Peyer's patch (tissue), 4 donors: ENCODE measurements at regions not wholly inside any gene's neighbourhood (a gene's known extent, or its start where the extent isn't known, plus 50 kb on each side); places are given as distances from the start of the nearest gene placed in this dataset.

Experiments used
- CTCF ChIP-seq, 6 experiments: fragments of 450-650 bp in 4 of 6; fragments of 200-600 bp in 2 of 6; sonication (generic) in 1 of 6; IDR thresholded peaks; one replicate each; pipeline ENCODE4 v1.5.1; 2017 to 2019; ENCODE audit warnings: antibody characterized with exemption in 6 of 6, mild to moderate bottlenecking in 3 of 6, moderate library complexity in 1 of 6
- POLR2A ChIP-seq, 2 donors: fragments of 450-650 bp; IDR thresholded peaks; one replicate each; pipeline ENCODE4 v1.5.1; 2017; ENCODE audit warnings: antibody characterized with exemption in 2 of 2, mild to moderate bottlenecking in 2 of 2, moderate library complexity in 2 of 2

DNA sequence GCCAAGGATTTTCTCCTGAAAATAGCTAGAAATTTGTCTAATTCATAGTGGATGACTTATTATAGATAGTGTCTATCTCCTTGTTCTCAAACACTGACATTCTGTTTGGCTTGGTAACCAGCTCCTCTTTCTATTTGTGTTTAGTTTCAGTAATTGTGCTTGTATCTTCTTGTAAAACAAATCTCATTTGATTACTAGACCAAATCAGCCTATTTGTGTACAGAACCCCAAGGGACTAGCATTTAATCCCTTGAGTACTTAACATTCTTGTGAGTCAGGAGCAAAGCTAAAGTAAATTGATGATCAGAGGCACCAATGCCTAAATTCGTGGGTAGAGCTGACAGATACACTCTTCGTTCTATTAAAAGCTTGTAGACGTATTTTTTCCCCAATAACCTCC lies 306.5 kb upstream of the SLITRK3 start:
- no peak for TF ChIP-seq CTCF (IDR thresholded peaks at IDR 0.05)
- TF ChIP-seq POLR2A (IDR thresholded peaks at IDR 0.05): no peak
